NCI-H82 (cell line): ENCODE measurements at regions not wholly inside any gene's neighbourhood (a gene's known extent, or its start where the extent isn't known, plus 50 kb on each side); places are given as distances from the start of the nearest gene placed in this dataset.

ENCODE experiments used
- DNase-seq: peaks from one replicate; lab custom pipeline; 2025; lab: John Stamatoyannopoulos, UW

DNA sequence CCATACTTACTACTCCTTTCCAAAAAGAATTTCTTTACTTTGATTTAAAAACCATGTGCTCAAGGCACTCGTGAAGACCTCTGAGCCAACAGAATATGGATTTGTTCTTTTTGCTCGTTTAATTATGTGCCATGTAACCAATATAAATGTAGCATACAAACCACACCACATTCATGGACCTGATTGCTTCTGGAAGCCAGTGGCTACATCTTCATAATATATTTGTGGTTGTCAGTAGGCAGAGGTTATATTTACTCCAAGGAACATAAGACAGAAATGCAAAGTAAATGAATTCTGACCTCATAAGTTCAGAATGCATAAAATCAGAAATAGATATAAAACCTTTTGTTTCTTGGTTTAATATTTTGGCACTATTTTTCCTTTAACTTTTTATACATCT, 373.0 kb downstream of the HDGFL1 start:
- DNase-seq, result no peak

GRCh38 chr6:22943327-22943726, 374.0 kb downstream of the HDGFL1 start:
- peak; percentile 6 for DNase-seq

- no peak for DNase-seq
Measured at GRCh38 chr6:22949967-22950366, 380.6 kb downstream of the HDGFL1 start.

GRCh38 chr6:22952097-22952496, 382.7 kb downstream of the HDGFL1 start:
- DNase-seq, result no peak

DNA sequence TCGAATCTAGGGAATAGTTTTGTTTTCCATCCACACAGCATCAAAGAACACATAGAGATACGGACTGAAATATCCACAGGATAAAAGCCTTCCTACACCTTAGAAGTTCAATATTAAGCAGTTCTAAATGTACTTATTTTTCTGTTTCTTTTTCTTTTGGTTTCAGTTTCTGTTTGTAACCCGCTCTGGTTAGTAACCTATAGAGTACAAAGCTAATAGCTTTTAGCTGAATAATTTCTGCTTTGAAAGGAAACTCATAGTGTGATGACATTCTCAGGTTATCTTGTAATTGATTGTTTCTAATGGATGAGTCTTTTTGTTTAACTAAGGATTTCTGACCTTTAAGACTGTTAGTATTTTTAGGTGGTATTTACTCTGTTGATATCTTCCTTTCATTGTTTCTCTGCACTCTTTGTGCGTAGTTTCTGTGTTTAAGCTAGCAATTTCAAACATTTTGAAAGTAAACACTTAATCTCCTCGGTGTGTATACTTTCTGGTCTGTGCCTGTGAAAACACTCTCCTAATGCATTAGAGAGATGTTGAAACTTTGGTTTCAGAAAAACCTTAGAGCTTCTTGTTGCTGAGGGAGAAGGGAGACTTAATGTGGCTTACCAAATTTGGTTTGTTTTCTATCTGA, 385.5 kb downstream of the HDGFL1 start:
- DNase-seq, result no peak

GRCh38 chr6:22956029-22956681, 386.8 kb downstream of the HDGFL1 start:
- no peak for DNase-seq

DNA sequence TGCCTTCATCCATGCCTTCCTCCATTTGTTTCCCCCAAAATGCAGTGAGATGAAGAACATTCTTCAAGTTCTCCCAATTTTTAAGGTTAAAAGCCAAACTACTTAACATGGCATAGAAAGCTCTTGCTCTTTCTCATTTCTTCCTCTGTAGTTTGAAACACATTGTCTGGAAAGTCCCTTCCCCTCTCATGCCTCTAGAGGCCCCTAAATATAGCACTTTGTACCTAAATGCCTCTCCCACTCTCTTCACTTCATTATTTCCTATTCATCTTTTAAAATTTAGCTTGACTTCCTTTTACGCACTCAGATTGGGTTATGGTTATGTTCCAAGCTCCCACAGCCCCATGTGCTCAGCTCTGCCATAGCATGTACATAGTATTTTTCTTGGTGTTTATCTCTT, 389.3 kb downstream of the HDGFL1 start:
- DNase-seq, result no peak

DNA sequence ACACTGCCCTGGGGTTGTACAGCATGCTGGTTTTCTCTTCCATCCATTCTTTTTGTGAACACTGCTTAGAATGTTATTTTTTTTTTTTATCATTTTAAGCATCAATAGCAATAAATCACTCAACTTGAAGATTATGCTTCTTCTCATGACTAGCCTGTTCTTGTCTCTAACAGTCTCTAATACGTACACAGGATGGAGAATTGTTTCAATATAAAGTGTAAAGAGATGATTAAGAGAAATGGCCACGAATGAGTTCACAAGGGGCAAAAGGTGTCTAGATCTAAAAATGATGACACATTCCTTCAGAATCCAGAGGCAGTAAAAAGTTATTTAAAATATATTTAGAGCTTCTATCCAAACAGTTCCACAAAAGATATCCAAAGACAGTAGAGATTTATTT, 390.2 kb downstream of the HDGFL1 start:
- no peak for DNase-seq

- DNase-seq, result no peak
Measured at GRCh38 chr6:22964334-22964733, 395.0 kb downstream of the HDGFL1 start.

DNA sequence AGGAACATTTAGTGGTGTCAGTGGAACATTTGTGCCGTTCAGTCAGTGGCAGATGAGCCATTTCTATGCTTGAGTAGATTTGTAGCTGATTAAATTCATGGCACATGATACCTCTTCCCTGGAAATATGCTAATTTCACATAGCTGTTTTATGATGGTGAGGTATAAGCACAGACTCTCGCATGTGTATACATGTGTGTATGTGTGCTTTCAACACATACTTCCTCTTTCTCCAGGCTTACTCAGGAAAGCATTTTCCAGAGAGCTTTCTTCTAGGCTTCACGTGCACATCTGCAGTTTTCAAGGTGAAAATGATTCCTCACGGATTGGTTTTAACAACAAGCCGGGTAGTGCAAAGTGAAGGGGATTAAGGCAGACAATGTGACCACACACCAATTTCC, 396.5 kb downstream of the HDGFL1 start:
- peak; percentile 78 for DNase-seq

DNA sequence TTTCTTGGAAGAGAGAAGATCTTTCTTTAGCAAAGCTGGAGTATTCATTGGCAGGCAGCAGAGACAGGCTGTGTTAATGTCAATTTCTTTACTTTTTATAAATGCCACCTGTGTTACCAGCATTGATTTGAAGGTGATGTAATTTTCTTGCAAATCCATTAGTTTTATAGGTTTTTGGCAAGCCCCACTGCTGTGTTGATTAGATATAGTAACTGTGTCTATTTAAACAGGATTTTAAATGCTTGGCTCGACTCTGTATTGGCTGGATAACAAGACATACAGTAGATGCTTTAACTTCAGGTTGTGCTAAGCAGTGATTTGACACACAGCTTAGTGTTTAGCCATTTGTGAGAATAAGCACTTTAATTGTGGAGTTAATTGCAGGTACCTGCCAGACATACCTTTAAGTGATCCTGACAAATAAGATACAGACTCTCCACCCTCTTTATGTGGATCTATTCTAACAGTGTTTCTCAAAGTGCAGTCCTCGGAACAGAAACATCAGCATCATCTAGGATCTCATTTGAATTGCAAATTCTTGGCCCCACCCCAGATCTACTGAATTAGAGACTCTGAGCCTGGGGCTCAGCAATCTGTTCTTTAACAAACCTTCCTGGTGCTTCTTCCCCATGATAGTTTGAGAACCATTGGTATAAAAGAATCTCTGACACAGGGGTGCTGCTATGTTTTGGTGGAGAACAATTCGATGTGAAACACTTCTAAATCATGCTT, 397.5 kb downstream of the HDGFL1 start:
- DNase-seq, result peak; percentile 46

DNA sequence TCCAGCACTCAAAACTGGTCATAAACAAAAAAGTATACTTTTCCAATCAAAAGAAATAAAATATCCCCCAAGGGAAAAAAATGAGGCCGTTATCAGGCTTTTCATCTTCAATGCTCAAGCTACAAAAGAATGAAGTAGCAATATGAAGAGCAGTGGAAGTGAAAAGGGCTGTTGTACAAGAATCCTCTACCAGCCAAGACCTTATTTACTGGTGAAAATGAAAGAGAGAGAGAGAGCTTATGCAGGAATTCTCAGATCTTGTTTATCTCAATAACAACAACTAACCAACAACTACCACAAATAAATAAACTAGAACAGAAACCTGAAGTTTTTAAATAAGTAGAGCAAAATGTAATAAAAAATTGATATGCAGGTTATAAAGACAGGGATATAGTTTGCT, 400.6 kb downstream of the HDGFL1 start:
- no peak for DNase-seq

GRCh38 chr6:22972771-22973170, 403.4 kb downstream of the HDGFL1 start:
- no peak for DNase-seq

DNA sequence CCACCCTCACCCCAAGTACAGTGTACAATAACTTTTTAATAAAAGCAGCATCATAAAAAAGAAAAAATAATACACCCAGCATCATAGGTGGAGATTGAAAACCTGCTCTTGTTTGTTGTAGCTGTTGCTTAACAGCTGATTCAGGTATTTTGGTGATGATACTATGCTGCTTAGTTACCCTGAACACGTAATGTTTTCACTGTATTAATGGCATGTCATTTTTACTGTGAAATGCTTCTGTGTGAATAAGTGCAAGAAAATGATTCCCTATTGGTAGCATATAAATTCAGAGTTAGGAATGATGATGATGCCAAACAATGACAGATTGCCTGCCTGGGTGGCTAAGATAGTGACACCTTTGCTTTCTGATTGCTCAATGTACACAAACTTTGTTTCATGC, 405.7 kb downstream of the HDGFL1 start:
- DNase-seq, result no peak

- DNase-seq, result peak; percentile 47
Measured at GRCh38 chr6:22980446-22980845, 411.1 kb downstream of the HDGFL1 start.

- DNase-seq, result peak; percentile 10
Measured at GRCh38 chr6:23002044-23002619, 432.8 kb downstream of the HDGFL1 start.

DNA sequence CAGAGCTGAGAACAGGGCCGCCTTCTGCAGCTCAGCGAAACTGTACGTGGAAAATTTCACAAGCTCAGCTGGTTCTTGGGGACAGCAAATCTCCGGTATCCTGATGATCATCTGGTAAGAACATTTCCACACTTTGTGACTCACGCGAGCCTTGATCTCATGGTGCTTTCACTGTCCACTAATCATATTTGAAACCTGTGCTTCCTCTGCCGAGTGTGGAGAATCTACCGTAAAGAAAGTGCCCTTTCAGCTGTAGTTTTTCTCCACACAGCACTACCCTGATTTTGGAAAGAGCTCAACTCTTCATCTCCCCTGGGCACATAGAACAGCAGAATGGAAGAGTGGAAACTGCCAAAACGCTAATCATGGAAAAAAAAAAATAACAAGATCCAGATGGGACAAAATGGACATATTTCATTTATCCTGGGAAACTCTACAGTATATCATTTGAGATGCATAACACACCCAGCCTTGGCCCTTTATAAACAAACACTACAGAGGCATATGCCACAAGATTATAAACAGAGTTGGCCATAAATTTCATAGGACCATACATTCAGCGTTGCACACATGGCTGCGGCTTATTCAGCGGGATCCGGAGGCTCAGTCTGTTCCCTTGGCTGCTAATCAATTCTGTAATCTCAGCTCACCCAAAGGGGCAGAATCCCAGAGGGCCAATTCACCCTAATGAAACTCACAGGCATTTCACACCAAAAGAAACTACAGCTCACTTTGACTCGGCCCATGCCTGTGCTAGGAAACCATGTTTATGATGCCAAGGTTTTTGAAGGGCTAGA, 434.5 kb downstream of the HDGFL1 start:
- peak; percentile 86 for DNase-seq

DNA sequence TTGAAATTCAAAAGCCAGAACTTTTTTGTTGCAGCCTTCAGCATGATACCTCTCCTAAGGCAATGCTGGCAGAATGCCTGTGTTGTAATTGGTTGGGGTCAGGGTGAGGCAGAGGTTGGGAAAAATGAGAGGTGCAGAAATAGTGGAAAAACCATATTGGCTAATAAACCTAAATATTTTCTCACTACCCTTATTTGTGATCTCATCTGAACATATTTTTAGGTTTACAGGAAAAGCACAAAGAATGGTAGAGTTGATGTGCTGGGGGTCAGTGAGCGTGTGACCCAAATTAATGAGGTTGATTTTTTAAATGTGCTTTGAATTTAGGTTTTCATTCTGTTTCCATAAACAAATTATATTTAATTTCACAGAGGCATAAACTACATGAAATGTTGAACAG, 437.3 kb downstream of the HDGFL1 start:
- no peak for DNase-seq

- DNase-seq, result no peak
Measured at GRCh38 chr6:23011615-23012014, 442.2 kb downstream of the HDGFL1 start.

GRCh38 chr6:23013776-23014175, 444.4 kb downstream of the HDGFL1 start:
- no peak for DNase-seq

DNA sequence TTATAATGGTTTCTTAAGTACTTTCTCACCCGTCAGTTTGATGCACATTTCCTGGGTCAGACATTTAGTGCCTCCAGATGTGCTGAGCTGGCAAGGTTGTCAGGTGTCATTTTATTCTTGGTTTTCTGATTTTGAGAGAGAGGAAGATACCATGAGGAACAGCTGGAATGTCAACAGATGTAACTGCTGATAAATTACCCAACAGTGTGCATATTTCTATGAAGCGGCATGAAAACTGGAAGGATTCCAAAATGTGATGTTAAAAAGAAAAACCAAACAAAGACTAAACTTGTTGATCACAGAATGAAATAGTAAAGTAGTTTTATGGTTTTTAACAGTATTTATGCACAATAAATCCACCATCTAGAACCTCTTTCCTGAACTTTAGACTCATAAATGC, 447.3 kb downstream of the HDGFL1 start:
- no peak for DNase-seq

DNA sequence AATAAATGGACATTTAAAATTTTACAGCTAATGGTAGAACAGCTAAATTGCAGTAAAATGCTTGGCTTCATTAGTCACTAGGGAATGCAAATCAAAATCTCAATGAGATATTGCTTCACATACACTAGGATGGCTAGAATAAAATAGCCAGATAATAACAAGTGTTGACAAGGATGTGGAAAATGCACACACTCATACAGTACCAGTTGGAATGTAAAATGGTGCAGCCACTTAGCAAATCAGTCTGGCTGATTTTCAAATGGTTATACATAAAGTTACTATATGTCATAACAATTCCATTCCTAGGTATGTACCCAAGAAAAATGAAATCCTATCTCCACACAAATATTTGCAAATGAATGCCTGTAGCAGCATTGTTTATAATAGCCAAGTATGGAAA, 452.1 kb downstream of the HDGFL1 start:
- DNase-seq, result no peak
